Pons (tissue), 1 donor: ENCODE measurements at regions not wholly inside any gene's neighbourhood (a gene's known extent, or its start where the extent isn't known, plus 50 kb on each side); places are given as distances from the start of the nearest gene placed in this dataset.

Source experiments
- DNase-seq: peaks from one replicate; pipeline ENCODE4 v3.0.0-alpha.2; 2016; ENCODE audit warnings: low spot score

- DNase-seq, result no peak
Observed at GRCh38 chr7:16137944-16138343, 283.4 kb downstream of the CRPPA start.

GRCh38 chr7:16136896-16137295 is 284.4 kb downstream of the CRPPA start:
- DNase-seq, result no peak

- no peak for DNase-seq
Observed at GRCh38 chr7:16135658-16136057, 285.7 kb downstream of the CRPPA start.

GRCh38 chr7:16130111-16131110 is 290.9 kb downstream of the CRPPA start:
- DNase-seq, result no peak

GRCh38 chr7:16129431-16130110 is 291.8 kb downstream of the CRPPA start:
- no peak for DNase-seq

- DNase-seq, result no peak
Observed at GRCh38 chr7:16123117-16123770, 298.1 kb downstream of the CRPPA start.

- DNase-seq, result no peak
Observed at GRCh38 chr7:16121876-16122390, 299.4 kb downstream of the CRPPA start.

GRCh38 chr7:16115374-16115773 is 306.0 kb downstream of the CRPPA start:
- DNase-seq, result no peak

GRCh38 chr7:16114633-16115032 is 306.7 kb downstream of the CRPPA start:
- DNase-seq, result no peak

- no peak for DNase-seq
Observed at GRCh38 chr7:16114071-16114470, 307.3 kb downstream of the CRPPA start.

GRCh38 chr7:16113058-16113457 is 308.3 kb downstream of the CRPPA start:
- DNase-seq, result no peak

- DNase-seq, result no peak
Observed at GRCh38 chr7:16106869-16107268, 314.5 kb downstream of the CRPPA start.

- no peak for DNase-seq
Observed at GRCh38 chr7:16106300-16106699, 315.0 kb downstream of the CRPPA start.

- no peak for DNase-seq
Observed at GRCh38 chr7:16099302-16099849, 322.0 kb downstream of the CRPPA start.

- no peak for DNase-seq
Observed at GRCh38 chr7:16098585-16099179, 322.7 kb downstream of the CRPPA start.

- DNase-seq, result no peak
Observed at GRCh38 chr7:16098058-16098457, 323.3 kb downstream of the CRPPA start.

GRCh38 chr7:16095171-16095950 is 326.0 kb downstream of the CRPPA start:
- DNase-seq, result no peak

GRCh38 chr7:16094651-16095050 is 326.7 kb downstream of the CRPPA start:
- no peak for DNase-seq

- no peak for DNase-seq
Observed at GRCh38 chr7:16092711-16093110, 328.6 kb downstream of the CRPPA start.

- DNase-seq, result no peak
Observed at GRCh38 chr7:16091701-16092310, 329.5 kb downstream of the CRPPA start.
